Fibroblast of lung (primary cell): ENCODE measurements at regions not wholly inside any gene's neighbourhood (a gene's known extent, or its start where the extent isn't known, plus 50 kb on each side); places are given as distances from the start of the nearest gene placed in this dataset.

ENCODE experiments used
- EZH2 ChIP-seq: IDR thresholded peaks from 2 replicates; pipeline ENCODE4 v1.5.1; 2012; ENCODE audit warnings: low read length, control low read depth, mild to moderate bottlenecking; ENCODE audit errors: missing control alignments
- TF ChIP-seq, protein P1 (sequence below), 2 donors: IDR thresholded peaks in 1 of 2; conservative IDR thresholded peaks in 1 of 2; 1 replicate in 1 of 2; 2 replicates in 1 of 2; pipeline ENCODE4 v1.5.1; 2011 to 2012; ENCODE audit warnings: low read length in 2 of 2, control low read depth in 1 of 2, inconsistent platforms in 1 of 2, low read depth in 1 of 2, mild to moderate bottlenecking in 1 of 2

GRCh38 chr19:30277941-30278881 lies 94.0 kb upstream of the ZNF536 start:
- TF ChIP-seq, protein P1, sequence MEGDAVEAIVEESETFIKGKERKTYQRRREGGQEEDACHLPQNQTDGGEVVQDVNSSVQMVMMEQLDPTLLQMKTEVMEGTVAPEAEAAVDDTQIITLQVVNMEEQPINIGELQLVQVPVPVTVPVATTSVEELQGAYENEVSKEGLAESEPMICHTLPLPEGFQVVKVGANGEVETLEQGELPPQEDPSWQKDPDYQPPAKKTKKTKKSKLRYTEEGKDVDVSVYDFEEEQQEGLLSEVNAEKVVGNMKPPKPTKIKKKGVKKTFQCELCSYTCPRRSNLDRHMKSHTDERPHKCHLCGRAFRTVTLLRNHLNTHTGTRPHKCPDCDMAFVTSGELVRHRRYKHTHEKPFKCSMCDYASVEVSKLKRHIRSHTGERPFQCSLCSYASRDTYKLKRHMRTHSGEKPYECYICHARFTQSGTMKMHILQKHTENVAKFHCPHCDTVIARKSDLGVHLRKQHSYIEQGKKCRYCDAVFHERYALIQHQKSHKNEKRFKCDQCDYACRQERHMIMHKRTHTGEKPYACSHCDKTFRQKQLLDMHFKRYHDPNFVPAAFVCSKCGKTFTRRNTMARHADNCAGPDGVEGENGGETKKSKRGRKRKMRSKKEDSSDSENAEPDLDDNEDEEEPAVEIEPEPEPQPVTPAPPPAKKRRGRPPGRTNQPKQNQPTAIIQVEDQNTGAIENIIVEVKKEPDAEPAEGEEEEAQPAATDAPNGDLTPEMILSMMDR (conservative IDR thresholded peaks at IDR 0.05 in 1 of 2, IDR thresholded peaks at IDR 0.05 in 1 of 2; ENCODE audit: low read depth in 1 of 2, low read length in 2 of 2): no peak
- no peak for TF ChIP-seq EZH2
